ENCODE measurements at regions not wholly inside any gene's neighbourhood (a gene's known extent, or its start where the extent isn't known, plus 50 kb on each side); places are given as distances from the start of the nearest gene placed in this dataset.
"Not testable (repeated sequence)": the region's sequence is repeated elsewhere in the genome, so short reads cannot be mapped to it uniquely, and the experiment has no call there.

- Mint-ChIP-seq H3K4me3 (no peak overlapping the region), H3K36me3 (no peaks in the 10 kb centered on the region)
- no peak for TF ChIP-seq CTCF (IDR thresholded peaks at IDR 0.05; ENCODE audit: unreplicated experiment)
Observed at GRCh38 chr2:225806105-225806504, 406.6 kb downstream of the NYAP2 start.

DNA sequence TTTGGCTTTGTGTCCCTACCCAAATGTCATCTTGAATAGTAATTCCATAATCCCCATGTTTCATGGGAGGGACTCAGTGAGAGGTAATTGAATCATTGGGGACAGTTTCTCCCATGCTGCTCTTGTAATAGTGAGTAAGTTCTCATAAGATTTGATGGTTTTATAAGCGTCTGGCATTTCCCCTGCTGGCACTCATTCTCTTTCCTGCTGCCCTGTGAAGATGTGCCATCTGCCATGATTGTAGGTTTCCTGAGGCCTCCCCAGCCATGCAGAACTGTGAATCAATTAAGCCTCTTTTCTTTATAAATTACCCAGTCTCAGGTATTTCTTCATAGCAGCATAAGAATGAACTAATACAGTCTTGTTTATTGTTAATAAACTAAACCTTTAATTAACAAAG, 402.6 kb downstream of the NYAP2 start:
- not testable (repeated sequence) for H3K4me3 Mint-ChIP-seq; H3K4me1 Mint-ChIP-seq; DNase-seq (ENCODE audit: low spot score in 2 of 2, unreplicated experiment in 2 of 2); H3K27me3 Mint-ChIP-seq (ENCODE audit: low read depth); H3K27ac Mint-ChIP-seq; H3K36me3 Mint-ChIP-seq; H3K9me3 Mint-ChIP-seq

More at GRCh38 chr2:225806105-225806504, 406.6 kb downstream of the NYAP2 start:
- Mint-ChIP-seq H3K27ac (no peak overlapping the region), H3K9me3 (no peaks in the 10 kb centered on the region), H3K27me3 (ENCODE audit: low read depth) (no peaks in the 10 kb centered on the region), H3K4me1 (no peaks in the 10 kb centered on the region)
- DNase-seq (ENCODE audit: low spot score in 2 of 2, unreplicated experiment in 2 of 2), result no peak

GRCh38 chr2:225797394-225797793, 397.9 kb downstream of the NYAP2 start:
- H3K4me3 Mint-ChIP-seq, result no peak overlapping the region
- no peak for DNase-seq (ENCODE audit: low spot score in 2 of 2, unreplicated experiment in 2 of 2)
- H3K9me3 Mint-ChIP-seq, result no peaks in the 10 kb centered on the region
- H3K27me3 Mint-ChIP-seq (ENCODE audit: low read depth), result no peaks in the 10 kb centered on the region
- no peak for TF ChIP-seq CTCF (IDR thresholded peaks at IDR 0.05; ENCODE audit: unreplicated experiment)
- no peaks in the 10 kb centered on the region for H3K36me3 Mint-ChIP-seq
- H3K27ac Mint-ChIP-seq, result no peak overlapping the region
- H3K4me1 Mint-ChIP-seq, result no peaks in the 10 kb centered on the region

DNA sequence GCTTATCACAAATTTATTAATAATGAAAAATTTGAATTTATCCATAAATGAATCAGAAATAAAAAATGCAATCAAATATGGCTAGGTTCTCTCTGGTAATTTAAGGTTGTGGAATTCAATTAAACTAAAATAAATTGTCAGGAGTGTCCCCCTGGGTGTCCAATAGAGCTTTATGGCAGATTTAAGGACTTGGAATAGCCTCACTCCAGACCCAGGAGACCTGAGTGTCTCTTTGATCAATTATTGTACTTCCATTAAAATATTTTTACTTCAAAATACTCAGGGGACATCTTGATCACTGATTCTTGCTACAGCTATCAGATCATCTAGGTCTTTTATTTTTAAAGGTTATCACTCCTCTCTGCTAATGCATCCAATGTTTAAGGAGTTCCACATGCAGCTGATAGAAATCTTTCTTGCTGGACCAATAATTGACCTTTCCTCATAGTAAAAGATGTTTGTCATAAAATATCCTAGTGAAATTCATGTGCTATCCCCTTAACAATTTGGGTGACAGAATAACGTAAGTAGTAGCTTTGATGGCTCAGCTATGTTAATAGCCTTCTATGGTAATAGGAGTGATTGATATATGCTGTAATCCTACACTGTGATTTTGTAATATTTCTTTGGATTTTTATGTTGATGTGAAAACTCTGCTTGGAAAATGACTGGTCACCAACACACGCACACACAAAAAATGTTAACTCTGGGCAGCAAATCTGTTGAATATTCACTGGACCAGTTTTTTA, 395.3 kb downstream of the NYAP2 start:
- no peak overlapping the region for H3K4me3 Mint-ChIP-seq
- DNase-seq (ENCODE audit: low spot score in 2 of 2, unreplicated experiment in 2 of 2), result no peak
- H3K27me3 Mint-ChIP-seq (ENCODE audit: low read depth), result no peaks in the 10 kb centered on the region
- no peaks in the 10 kb centered on the region for H3K9me3 Mint-ChIP-seq
- no peaks in the 10 kb centered on the region for H3K36me3 Mint-ChIP-seq
- no peaks in the 10 kb centered on the region for H3K4me1 Mint-ChIP-seq
- no peak for TF ChIP-seq CTCF (IDR thresholded peaks at IDR 0.05; ENCODE audit: unreplicated experiment)
- H3K27ac Mint-ChIP-seq, result no peak overlapping the region

- Mint-ChIP-seq H3K4me1 (no peaks in the 10 kb centered on the region), H3K36me3 (no peaks in the 10 kb centered on the region), H3K27ac (no peak overlapping the region), H3K27me3 (ENCODE audit: low read depth) (no peaks in the 10 kb centered on the region), H3K9me3 (no peaks in the 10 kb centered on the region), H3K4me3 (no peak overlapping the region)
- TF ChIP-seq CTCF (IDR thresholded peaks at IDR 0.05; ENCODE audit: unreplicated experiment), result no peak
- no peak for DNase-seq (ENCODE audit: low spot score in 2 of 2, unreplicated experiment in 2 of 2)
Observed at GRCh38 chr2:225793736-225794550, 394.4 kb downstream of the NYAP2 start.

DNA sequence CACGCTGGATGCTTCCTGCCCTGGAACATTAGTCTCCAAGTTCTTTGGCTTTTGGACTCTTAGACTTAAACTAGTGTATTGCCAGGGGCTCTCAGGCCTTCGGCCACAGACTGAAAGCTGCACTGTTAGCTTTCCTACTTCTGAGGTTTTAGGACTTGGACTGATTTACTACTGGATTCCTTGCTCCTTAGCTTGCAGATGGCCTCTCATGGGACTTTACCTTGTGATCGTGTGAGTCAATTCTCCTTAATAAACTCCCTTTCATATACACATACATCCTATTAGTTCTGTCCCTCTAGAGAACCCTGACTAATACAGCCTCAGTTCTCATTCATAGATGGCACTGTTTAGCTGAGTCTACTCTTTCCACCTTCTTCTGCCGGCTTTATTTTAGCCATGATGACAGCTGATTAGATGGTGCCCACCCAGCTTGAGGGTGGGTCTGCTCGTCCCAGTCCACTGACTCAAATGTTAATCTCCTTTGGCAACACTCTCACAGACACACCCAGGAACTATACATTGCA, 389.1 kb downstream of the NYAP2 start:
- Mint-ChIP-seq H3K4me1 (no peaks in the 10 kb centered on the region), H3K27ac (no peak overlapping the region), H3K36me3 (no peaks in the 10 kb centered on the region), H3K4me3 (no peak overlapping the region), H3K9me3 (no peaks in the 10 kb centered on the region), H3K27me3 (ENCODE audit: low read depth) (peaks cover 3% of the 10 kb centered on the region)
- DNase-seq (ENCODE audit: low spot score in 2 of 2, unreplicated experiment in 2 of 2), result no peak
- no peak for TF ChIP-seq CTCF (IDR thresholded peaks at IDR 0.05; ENCODE audit: unreplicated experiment)
